Endothelial cell of umbilical vein (primary cell): ENCODE measurements at regions not wholly inside any gene's neighbourhood (a gene's known extent, or its start where the extent isn't known, plus 50 kb on each side); places are given as distances from the start of the nearest gene placed in this dataset.

Experiments
- BruUV-seq: library from RNA; stranded (reverse); fragments of 400-500 nt; replicated peaks from 2 replicates; lab custom pipeline; 2021; lab: Mats Ljungman, UMichigan
- CTCF ChIA-PET: fragments of 300-600, 350-600 bp; sonication (Branson Sonifier 250); formaldehyde crosslinking; loops from one replicate; lab custom pipeline; 2021; ENCODE audit warnings: antibody characterized with exemption, inconsistent platforms; lab: Charles Lee
- POLR2A ChIA-PET: fragments of 300-600, 350-600 bp; sonication (Branson Sonifier 250); formaldehyde crosslinking; loops from one replicate; lab custom pipeline; 2021; ENCODE audit warnings: antibody characterized with exemption, inconsistent platforms; lab: Charles Lee
- DNase-seq: peaks from one replicate; pipeline ENCODE4 v3.0.0-alpha.2; 2011; ENCODE audit warnings: low read depth, low spot score
- FAIRE-seq: peaks from 2 replicates; lab custom pipeline; 2011; peaks lifted over from hg19 to GRCh38; lab: Jason Lieb, UNC
- H2AFZ ChIP-seq: 2 replicates; pipeline ENCODE4 v1.6.0; 2012; ENCODE audit warnings: low read depth, low read length, control low read depth, inconsistent platforms
- H3K27ac ChIP-seq: 2 replicates; pipeline ENCODE4 v1.5.1; 2011; ENCODE audit warnings: low read depth, mild to moderate bottlenecking, control low read depth, low read length, moderate library complexity; ENCODE audit not compliant: insufficient read depth
- H3K27me3 ChIP-seq, 2 experiments: 2 replicates each; pipeline versions ENCODE4 v1.6.0 to v1.6.1; 2011; ENCODE audit warnings: low read length in 2 of 2, mixed read lengths in 1 of 2; ENCODE audit not compliant: control insufficient read depth in 2 of 2, insufficient read depth in 2 of 2
- H3K36me3 ChIP-seq, 2 experiments: 2 replicates in 1 of 2; 3 replicates in 1 of 2; pipeline ENCODE4 v1.5.1; 2011; ENCODE audit warnings: low read length in 2 of 2, mild to moderate bottlenecking in 1 of 2, moderate library complexity in 1 of 2; ENCODE audit not compliant: control insufficient read depth in 2 of 2, insufficient read depth in 2 of 2; ENCODE audit errors: extremely low read depth in 1 of 2
- H3K4me1 ChIP-seq: 3 replicates; pipeline ENCODE4 v1.5.1; 2011; ENCODE audit warnings: mild to moderate bottlenecking, low read length; ENCODE audit not compliant: control insufficient read depth, insufficient read depth; ENCODE audit errors: extremely low read depth
- H3K4me2 ChIP-seq: 2 replicates; pipeline ENCODE4 v1.6.1; 2011; ENCODE audit warnings: low read length, control low read depth, mixed read lengths; ENCODE audit not compliant: insufficient read depth
- H3K4me3 ChIP-seq, 3 experiments: fragments of 200-600 bp in 1 of 3; sonication (generic), shearing (Covaris generic) in 1 of 3; replicated peaks in 1 of 3; 2 replicates each; pipeline ENCODE4 v1.5.1; 2011 to 2016; ENCODE audit warnings: control low read depth in 3 of 3, low read length in 3 of 3, mild to moderate bottlenecking in 2 of 3, inconsistent platforms in 1 of 3, low read depth in 1 of 3, moderate library complexity in 1 of 3; ENCODE audit not compliant: insufficient read depth in 1 of 3
- H3K79me2 ChIP-seq: 2 replicates; pipeline ENCODE4 v1.6.0; 2012; ENCODE audit warnings: low read length, inconsistent platforms; ENCODE audit not compliant: control insufficient read depth, insufficient read depth
- H3K9ac ChIP-seq: replicated peaks from 2 replicates; pipeline ENCODE3; 2011; ENCODE audit warnings: low read length, control low read depth; ENCODE audit not compliant: insufficient read depth; ENCODE audit errors: extremely low read depth
- H3K9me1 ChIP-seq: replicated peaks from 3 replicates; pipeline ENCODE4 v1.6.0; 2011; ENCODE audit warnings: mild to moderate bottlenecking, low read length; ENCODE audit not compliant: control insufficient read depth, insufficient read depth; ENCODE audit errors: extremely low read depth
- H3K9me3 ChIP-seq: replicated peaks from 2 replicates; pipeline ENCODE4 v1.5.1; 2012; ENCODE audit warnings: low read length, inconsistent platforms; ENCODE audit not compliant: control insufficient read depth, insufficient read depth
- H4K20me1 ChIP-seq: replicated peaks from 2 replicates; pipeline ENCODE3; 2011; ENCODE audit warnings: mild to moderate bottlenecking, low read length; ENCODE audit not compliant: control insufficient read depth, insufficient read depth; ENCODE audit errors: extremely low read depth
- CTCF ChIP-seq, 2 donors: IDR thresholded peaks; 1 replicate in 1 of 2; 2 replicates in 1 of 2; pipeline ENCODE4 v1.5.1; 2011; ENCODE audit warnings: low read length in 2 of 2, mild to moderate bottlenecking in 2 of 2, moderate library complexity in 2 of 2, control low read depth in 1 of 2, inconsistent platforms in 1 of 2, low read depth in 1 of 2; ENCODE audit not compliant: insufficient read depth in 1 of 2; ENCODE audit errors: extremely low read depth in 1 of 2
- EZH2 ChIP-seq: IDR thresholded peaks from 2 replicates; pipeline ENCODE4 v1.6.1; 2012; ENCODE audit warnings: borderline replicate concordance, low read depth, mild to moderate bottlenecking, moderate library complexity, low read length, inconsistent platforms; ENCODE audit not compliant: severe bottlenecking
- FOS ChIP-seq: IDR thresholded peaks from 2 replicates; pipeline ENCODE4 v1.6.1; 2011; ENCODE audit warnings: mild to moderate bottlenecking, low read length, moderate library complexity, borderline replicate concordance; ENCODE audit not compliant: insufficient read depth
- GATA2 ChIP-seq: IDR thresholded peaks from 2 replicates; pipeline ENCODE4 v1.7.0; 2011; ENCODE audit warnings: low read depth, mild to moderate bottlenecking, moderate library complexity, mixed read lengths, low read length; ENCODE audit not compliant: insufficient read length, insufficient read depth
- JUN ChIP-seq: IDR thresholded peaks from 2 replicates; pipeline ENCODE4 v1.6.1; 2011; ENCODE audit warnings: borderline replicate concordance, low read depth; ENCODE audit not compliant: insufficient read length, insufficient read depth
- MYC ChIP-seq: IDR thresholded peaks from one replicate; pipeline ENCODE4 v1.6.1; 2011; ENCODE audit warnings: mild to moderate bottlenecking, low read depth, low read length
- POLR2A ChIP-seq: IDR thresholded peaks from 2 replicates; pipeline ENCODE4 v1.6.1; 2012; ENCODE audit warnings: low read depth, mild to moderate bottlenecking, control low read depth, low read length
- POLR2AphosphoS5 ChIP-seq: IDR thresholded peaks from 2 replicates; pipeline ENCODE4 v1.6.1; 2012; ENCODE audit warnings: low read depth, mild to moderate bottlenecking, control low read depth, low read length, moderate library complexity; ENCODE audit not compliant: insufficient read depth
- dilution Hi-C: fragments of 300-500 bp; cut with MboI; formaldehyde crosslinking; loops from one replicate; pipeline ENCODE4 v1.15.0; 2019; ENCODE audit warnings: low sequenced_read_pairs; ENCODE audit not compliant: extremely low pct_ligation_motif_present
- intact Hi-C: fragments of 100-400 bp; cut with micrococcal nuclease; formaldehyde crosslinking; loops from one replicate; pipeline ENCODE4 v1.10.0; 2022
- TF ChIP-seq, protein P1 (sequence below): IDR thresholded peaks from 2 replicates; pipeline ENCODE4 v1.6.1; 2011; ENCODE audit not compliant: insufficient read depth, insufficient read length

- dilution Hi-C loops (no loop called here), intact Hi-C loops (no loop called here)
- Histone ChIP-seq H4K20me1 (no peaks in the 10 kb centered on the region), H3K36me3 (no peaks in the 10 kb centered on the region), H3K9me3 (no peaks in the 10 kb centered on the region), H3K27ac (no peak overlapping the region), H3K4me3 (no peak overlapping the region), H3K27me3 (no peaks in the 10 kb centered on the region), H3K4me1 (no peaks in the 10 kb centered on the region), H3K9me1 (no peaks in the 10 kb centered on the region), H2AFZ (no peak overlapping the region), H3K79me2 (no peaks in the 10 kb centered on the region), H3K4me2 (no peak overlapping the region), H3K9ac (no peak overlapping the region)
- no peak for FAIRE-seq
- TF ChIP-seq POLR2A (no peak), FOS (no peak), JUN (no peak), MYC (no peak), CTCF (IDR thresholded peaks at IDR 0.05; ENCODE audit: extremely low read depth in 1 of 2, insufficient read depth in 1 of 2, low read depth in 1 of 2, low read length in 2 of 2) (no peak), GATA2 (no peak), POLR2AphosphoS5 (no peak), EZH2 (no peak)
- TF ChIP-seq, protein P1, sequence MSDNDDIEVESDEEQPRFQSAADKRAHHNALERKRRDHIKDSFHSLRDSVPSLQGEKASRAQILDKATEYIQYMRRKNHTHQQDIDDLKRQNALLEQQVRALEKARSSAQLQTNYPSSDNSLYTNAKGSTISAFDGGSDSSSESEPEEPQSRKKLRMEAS, result no peak
- BruUV-seq, result no TSS peak
- ChIA-PET CTCF (no interaction called here), POLR2A (no interaction called here)
- DNase-seq, result no peak
Measured at GRCh38 chr2:8456151-8457091, 225.4 kb upstream of the ID2 start.
